ENCODE measurements at regions not wholly inside any gene's neighbourhood (a gene's known extent, or its start where the extent isn't known, plus 50 kb on each side); places are given as distances from the start of the nearest gene placed in this dataset.

DNA sequence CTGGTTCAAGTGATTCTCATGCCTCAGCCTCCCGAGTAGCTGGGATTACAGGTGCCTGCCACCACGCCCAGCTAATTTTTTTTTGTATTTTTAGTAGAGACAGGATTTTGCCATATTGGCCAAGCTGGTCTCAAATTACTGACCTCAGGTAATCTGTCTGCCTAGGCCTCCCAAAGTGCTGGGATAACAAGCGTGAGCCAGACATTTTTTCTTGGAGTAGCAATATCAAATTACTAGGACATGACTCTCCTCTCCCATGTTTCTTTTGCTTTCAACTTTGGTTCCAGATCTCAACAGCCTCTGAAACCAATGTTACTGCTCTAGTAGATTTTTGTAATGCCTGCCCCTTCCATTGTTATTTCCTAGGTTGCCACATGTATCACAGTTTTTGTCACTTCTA lies 462.0 kb downstream of the GBE1 start:
- Histone ChIP-seq H3K9me3 (no peaks in the 10 kb centered on the region), H3K27me3 (no peaks in the 10 kb centered on the region), H3K27ac (no peak overlapping the region), H3K4me3 (no peak overlapping the region), H3K4me1 (no peaks in the 10 kb centered on the region), H3K36me3 (no peaks in the 10 kb centered on the region)
- no peak for ATAC-seq
- intact Hi-C loops (cut with DNase I) = no loop called here
- no peak for DNase-seq
- TF ChIP-seq, protein P1, sequence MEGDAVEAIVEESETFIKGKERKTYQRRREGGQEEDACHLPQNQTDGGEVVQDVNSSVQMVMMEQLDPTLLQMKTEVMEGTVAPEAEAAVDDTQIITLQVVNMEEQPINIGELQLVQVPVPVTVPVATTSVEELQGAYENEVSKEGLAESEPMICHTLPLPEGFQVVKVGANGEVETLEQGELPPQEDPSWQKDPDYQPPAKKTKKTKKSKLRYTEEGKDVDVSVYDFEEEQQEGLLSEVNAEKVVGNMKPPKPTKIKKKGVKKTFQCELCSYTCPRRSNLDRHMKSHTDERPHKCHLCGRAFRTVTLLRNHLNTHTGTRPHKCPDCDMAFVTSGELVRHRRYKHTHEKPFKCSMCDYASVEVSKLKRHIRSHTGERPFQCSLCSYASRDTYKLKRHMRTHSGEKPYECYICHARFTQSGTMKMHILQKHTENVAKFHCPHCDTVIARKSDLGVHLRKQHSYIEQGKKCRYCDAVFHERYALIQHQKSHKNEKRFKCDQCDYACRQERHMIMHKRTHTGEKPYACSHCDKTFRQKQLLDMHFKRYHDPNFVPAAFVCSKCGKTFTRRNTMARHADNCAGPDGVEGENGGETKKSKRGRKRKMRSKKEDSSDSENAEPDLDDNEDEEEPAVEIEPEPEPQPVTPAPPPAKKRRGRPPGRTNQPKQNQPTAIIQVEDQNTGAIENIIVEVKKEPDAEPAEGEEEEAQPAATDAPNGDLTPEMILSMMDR (IDR thresholded peaks at IDR 0.05) = no peak

DNA sequence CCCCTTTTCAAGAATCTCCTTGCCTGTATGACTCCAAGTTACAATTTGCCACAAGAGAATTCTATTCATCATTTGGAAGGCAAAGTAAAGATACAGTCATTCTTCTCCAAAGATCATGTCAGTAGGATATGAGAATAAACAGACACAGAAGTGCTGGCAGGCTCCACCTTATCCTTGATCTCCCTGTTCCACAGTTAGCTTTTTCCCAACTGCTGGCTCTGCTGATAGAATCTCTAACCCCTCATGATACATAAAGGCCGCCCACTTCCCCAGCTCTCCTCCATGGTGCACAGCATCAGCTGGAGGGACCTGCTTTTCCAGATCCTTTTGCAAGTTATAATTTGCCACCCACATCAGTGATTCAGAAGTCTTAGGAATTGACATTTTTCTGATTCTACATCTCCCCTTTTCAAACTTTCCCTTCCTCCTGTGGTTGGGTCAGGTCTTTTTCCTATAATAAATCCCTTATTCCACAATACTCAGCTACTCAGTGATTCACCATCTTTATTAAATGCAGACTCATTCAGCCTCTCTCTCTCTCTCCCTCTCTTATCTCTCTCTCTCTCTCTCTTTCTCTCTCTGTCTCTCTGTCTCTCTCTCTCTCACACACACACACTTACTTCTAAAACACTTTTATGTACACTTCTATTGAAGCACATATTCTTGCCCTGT lies 465.4 kb downstream of the GBE1 start:
- intact Hi-C loops (cut with DNase I) = no loop called here
- no peak overlapping the region for H3K4me3 ChIP-seq
- H3K27ac ChIP-seq = no peak overlapping the region
- no peaks in the 10 kb centered on the region for H3K27me3 ChIP-seq
- DNase-seq = no peak
- H3K36me3 ChIP-seq = no peaks in the 10 kb centered on the region
- ATAC-seq = no peak
- H3K4me1 ChIP-seq = no peaks in the 10 kb centered on the region
- H3K9me3 ChIP-seq = no peaks in the 10 kb centered on the region
- TF ChIP-seq, protein P1 (IDR thresholded peaks at IDR 0.05) = no peak

DNA sequence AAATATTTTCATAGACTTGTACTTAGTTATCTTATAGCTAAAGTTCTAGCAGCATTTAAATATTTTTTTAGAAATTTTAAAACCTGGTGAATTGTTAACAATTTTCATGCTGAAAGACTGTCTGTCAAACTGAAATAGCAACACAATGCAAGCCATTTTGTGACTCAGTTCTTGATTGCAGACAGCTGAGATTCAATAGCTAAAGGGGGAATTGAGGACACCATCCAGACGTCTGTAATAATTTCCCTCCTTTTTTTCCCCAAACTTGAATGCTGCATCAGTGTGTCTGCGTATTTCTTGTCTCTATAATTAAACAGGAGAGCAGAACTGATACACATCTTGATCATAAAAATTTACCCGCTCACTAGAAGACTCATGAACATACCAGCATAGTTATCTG lies 468.3 kb downstream of the GBE1 start:
- no peaks in the 10 kb centered on the region for H3K27me3 ChIP-seq
- H3K4me3 ChIP-seq = no peak overlapping the region
- no peaks in the 10 kb centered on the region for H3K36me3 ChIP-seq
- intact Hi-C loops (cut with DNase I) = no loop called here
- ATAC-seq = no peak
- H3K4me1 ChIP-seq = no peaks in the 10 kb centered on the region
- TF ChIP-seq, protein P1 (IDR thresholded peaks at IDR 0.05) = no peak
- H3K9me3 ChIP-seq = no peaks in the 10 kb centered on the region
- no peak overlapping the region for H3K27ac ChIP-seq
- DNase-seq = no peak

DNA sequence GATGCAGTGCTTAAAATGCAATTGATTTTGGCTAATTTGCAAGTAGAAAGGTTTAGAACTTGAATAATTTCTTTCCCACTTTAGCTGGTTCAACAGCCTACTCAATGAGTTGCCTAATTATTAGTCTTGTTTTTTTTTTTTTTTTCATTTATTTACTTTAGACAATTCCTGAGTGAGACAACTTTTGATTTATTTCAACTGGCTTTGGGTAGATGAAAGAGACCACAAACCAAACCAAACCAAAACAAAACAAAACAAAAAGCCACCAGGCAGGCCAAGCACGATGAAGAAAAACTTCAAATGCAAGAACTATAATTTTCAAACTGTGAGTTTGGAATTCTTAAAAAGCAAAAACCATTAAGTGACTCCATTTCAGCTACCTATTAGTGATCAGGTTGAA lies 469.9 kb downstream of the GBE1 start:
- intact Hi-C loops (cut with DNase I) = no loop called here
- ATAC-seq (no peak), DNase-seq (no peak)
- no peaks in the 10 kb centered on the region for H3K9me3 ChIP-seq
- TF ChIP-seq, protein P1 (IDR thresholded peaks at IDR 0.05) = no peak
- no peaks in the 10 kb centered on the region for H3K4me1 ChIP-seq
- H3K27me3 ChIP-seq = no peaks in the 10 kb centered on the region
- no peak overlapping the region for H3K27ac ChIP-seq
- no peaks in the 10 kb centered on the region for H3K36me3 ChIP-seq
- H3K4me3 ChIP-seq = no peak overlapping the region

DNA sequence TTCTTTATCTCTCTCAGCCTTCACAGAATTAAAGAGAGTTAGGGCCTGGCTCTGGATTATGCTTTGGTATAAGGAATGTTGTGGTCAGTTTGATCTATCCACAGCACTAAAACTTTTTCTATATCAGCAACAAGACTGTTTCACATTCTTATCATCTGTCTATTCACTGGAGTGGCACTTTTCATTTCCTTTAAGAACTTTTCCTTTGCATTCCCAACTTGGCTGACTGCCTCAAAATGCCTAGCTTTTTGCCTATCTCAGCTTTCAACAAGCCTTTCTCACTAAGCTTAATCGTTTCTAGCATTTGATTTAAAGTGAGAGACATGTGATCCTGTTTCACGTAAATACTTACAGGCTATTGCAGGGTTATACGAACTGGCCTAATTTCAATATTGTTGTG lies 471.8 kb downstream of the GBE1 start:
- intact Hi-C loops (cut with DNase I) = no loop called here
- DNase-seq (no peak), ATAC-seq (no peak)
- Histone ChIP-seq H3K27me3 (no peaks in the 10 kb centered on the region), H3K4me1 (no peaks in the 10 kb centered on the region), H3K4me3 (no peak overlapping the region), H3K36me3 (no peaks in the 10 kb centered on the region), H3K9me3 (no peaks in the 10 kb centered on the region), H3K27ac (no peak overlapping the region)
- TF ChIP-seq, protein P1 (IDR thresholded peaks at IDR 0.05) = no peak

Measured in upper lobe of right lung (tissue), 1 donor.